Fibroblast of pulmonary artery (primary cell): ENCODE measurements at regions not wholly inside any gene's neighbourhood (a gene's known extent, or its start where the extent isn't known, plus 50 kb on each side); places are given as distances from the start of the nearest gene placed in this dataset.

Experiments
- DNase-seq: peaks from one replicate; pipeline ENCODE4 v3.0.0-alpha.2; 2010; ENCODE audit warnings: low read depth
- H3K4me3 ChIP-seq: replicated peaks from 2 replicates; pipeline ENCODE4 v1.5.1; 2011; ENCODE audit warnings: low read depth, mild to moderate bottlenecking, control low read depth, low read length, moderate library complexity
- CTCF ChIP-seq: IDR thresholded peaks from 2 replicates; pipeline ENCODE4 v1.5.1; 2011; ENCODE audit warnings: mild to moderate bottlenecking, control low read depth, low read length, inconsistent platforms; ENCODE audit errors: missing control alignments

GRCh38 chr3:144343343-144343742 is 371.7 kb downstream of the DIPK2A start:
- no peak for TF ChIP-seq CTCF
- no peak overlapping the region for H3K4me3 ChIP-seq

DNA sequence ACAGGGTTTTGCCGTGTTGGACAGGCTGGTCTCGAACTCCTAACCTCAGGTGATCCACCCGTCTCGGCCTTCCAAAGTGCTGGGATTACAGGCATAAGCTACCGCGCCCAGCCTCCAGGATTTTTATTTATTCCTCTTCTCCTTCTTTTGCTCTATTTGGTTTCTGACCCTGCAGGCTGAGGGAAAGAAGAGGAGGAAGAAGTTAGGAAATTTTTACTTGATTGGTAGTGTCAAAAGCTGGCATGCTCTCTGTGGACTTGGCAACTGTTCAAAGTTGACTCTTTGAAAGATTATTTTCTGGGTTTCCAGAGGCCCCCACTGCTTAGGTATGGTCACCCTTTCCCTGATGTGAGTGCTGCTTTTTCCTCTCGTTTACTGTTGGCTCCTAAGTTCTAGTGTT is 372.2 kb downstream of the DIPK2A start:
- no peak for DNase-seq

More at GRCh38 chr3:144343343-144343742, 371.7 kb downstream of the DIPK2A start:
- DNase-seq: no peak

DNA sequence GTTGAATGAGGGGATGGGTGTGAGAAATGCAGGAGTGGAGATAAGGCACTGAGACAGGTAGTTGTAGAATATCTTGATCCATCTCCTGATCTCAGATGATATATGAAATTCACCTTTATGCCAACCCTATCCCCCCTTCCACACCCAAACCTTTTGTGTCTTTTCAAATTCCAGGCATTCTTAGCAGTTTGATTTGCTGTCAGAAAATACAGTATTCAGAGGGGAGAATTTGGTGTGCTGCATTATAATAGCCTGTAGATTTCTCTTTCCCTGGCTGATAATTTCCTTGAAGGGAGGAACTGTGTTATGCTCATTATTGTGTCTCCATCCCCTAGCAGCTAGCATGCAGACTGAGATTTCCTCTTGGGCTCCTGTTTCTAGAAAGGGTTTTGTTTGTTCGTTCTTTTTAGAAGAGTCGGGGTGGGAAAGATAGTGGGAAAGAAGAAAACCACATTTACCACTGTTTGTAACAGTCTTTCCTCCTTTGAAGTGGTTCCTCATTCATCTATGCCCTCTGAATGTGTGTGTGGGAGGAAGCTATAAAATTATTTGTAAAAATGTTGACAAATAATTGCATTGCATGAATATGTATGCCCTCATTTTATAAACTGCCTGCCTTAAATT is 373.4 kb downstream of the DIPK2A start:
- H3K4me3 ChIP-seq: no peak overlapping the region
- TF ChIP-seq CTCF: no peak
- DNase-seq: no peak

More for the DNA sequence above, 372.2 kb downstream of the DIPK2A start:
- no peak overlapping the region for H3K4me3 ChIP-seq
- no peak for TF ChIP-seq CTCF

DNA sequence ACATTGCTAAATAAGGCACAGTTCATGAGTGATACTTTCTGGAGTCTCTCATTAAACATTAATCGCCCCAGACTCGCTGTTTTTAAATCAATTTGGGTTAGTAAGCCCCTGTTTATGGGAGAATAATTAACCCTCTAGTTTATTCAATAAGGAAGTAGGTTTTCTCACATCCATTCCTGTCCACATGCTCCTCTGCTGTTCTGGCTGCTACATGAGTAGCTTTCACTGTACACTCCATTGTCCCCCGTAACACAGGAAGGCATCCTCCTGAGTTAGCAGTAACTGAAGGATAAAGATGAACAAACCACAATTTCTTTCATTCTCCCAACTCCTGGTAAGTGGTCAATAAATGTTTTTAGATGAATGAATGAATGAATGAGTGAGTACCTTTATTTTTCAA is 378.5 kb downstream of the DIPK2A start:
- no peak for TF ChIP-seq CTCF
- no peak overlapping the region for H3K4me3 ChIP-seq
- no peak for DNase-seq

DNA sequence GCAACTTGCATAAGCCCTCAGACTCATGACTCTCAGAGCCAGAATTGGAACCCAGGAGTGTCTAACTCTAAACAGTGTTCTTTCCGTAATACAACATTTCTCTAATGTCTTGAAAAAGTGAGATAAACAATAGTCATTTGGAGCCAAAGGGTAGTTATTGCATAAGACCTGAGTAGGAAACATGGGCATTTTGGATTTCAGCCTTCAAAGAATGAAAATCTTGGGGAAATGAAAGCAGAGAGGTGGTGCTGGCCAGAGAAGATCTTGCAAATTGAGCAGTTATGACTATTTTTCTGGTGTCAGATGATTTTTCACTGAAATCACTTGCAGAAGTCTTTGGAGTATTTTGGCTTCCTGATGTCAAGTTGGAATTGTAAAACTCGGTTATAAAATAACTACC is 379.4 kb downstream of the DIPK2A start:
- DNase-seq: no peak
- no peak overlapping the region for H3K4me3 ChIP-seq
- no peak for TF ChIP-seq CTCF

DNA sequence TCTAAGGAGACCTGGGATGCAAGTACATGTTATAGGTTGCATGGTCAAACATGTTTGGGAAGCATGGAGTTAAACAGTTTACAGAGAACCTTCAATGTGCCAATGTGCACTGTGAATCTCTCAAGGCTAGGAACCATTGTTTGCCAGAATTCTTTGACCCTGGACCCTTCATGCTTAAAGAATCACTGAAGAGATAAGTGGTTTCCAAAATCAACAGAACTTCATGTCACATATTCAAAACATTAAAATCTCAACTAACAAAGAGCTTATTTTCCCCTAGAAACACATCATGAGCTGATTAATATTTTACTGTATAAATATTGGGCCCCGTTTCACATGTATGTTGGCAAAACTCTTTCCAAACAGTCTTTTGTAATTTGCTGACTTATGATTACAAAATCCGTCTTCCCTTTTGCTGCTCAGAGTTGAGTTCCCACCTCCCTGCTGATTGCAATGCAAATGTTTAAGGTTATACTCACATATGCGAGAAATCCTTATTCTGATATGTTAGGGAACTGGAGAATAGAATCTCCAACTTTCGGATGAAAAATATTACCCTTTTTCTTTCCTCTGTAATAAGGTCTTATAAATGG is 380.2 kb downstream of the DIPK2A start:
- no peak for TF ChIP-seq CTCF
- DNase-seq: peak; percentile 28
- no peak overlapping the region for H3K4me3 ChIP-seq

DNA sequence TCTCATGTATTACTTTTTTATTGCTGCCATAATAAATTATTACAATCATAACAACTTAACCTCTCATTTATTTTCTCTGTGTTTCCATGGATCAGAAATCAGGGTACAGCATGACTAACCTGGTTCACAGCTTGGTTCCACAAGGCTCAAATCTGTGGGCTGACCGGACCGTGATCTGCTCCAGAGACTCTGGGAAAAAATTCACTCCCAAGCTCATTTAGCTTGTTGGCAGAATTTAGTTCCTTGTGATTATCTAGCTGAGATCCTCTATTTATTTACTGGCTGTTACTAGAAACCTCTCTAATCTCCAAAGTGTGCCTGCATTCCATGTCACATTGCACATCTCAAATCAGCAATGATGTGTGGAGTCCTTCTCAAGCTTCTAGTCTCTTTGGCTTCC is 386.6 kb downstream of the DIPK2A start:
- H3K4me3 ChIP-seq: no peak overlapping the region
- TF ChIP-seq CTCF: no peak
- DNase-seq: no peak
